HEK293T (cell line): ENCODE measurements at regions not wholly inside any gene's neighbourhood (a gene's known extent, or its start where the extent isn't known, plus 50 kb on each side); places are given as distances from the start of the nearest gene placed in this dataset.

ENCODE experiments used
- ARNT ChIP-seq: fragments of 450-650 bp; IDR thresholded peaks from 2 replicates; pipeline ENCODE4 v1.6.1; 2017; ENCODE audit warnings: mild to moderate bottlenecking
- BHLHE40 ChIP-seq: fragments of 450-650 bp; IDR thresholded peaks from 2 replicates; pipeline ENCODE4 v1.6.1; 2016; ENCODE audit warnings: mild to moderate bottlenecking, moderate library complexity, borderline replicate concordance
- FOXK2 ChIP-seq: fragments of 450-650 bp; IDR thresholded peaks from 2 replicates; pipeline ENCODE4 v1.6.1; 2016; ENCODE audit warnings: mild to moderate bottlenecking
- FOXM1 ChIP-seq: fragments of 450-650 bp; IDR thresholded peaks from 2 replicates; pipeline ENCODE4 v1.6.1; 2017; ENCODE audit warnings: mild to moderate bottlenecking, borderline replicate concordance
- HDGF ChIP-seq: fragments of 450-650 bp; IDR thresholded peaks from 2 replicates; pipeline ENCODE4 v1.6.1; 2017; ENCODE audit warnings: antibody characterized with exemption, borderline replicate concordance
- LEF1 ChIP-seq: fragments of 450-650 bp; IDR thresholded peaks from 2 replicates; pipeline ENCODE4 v1.6.1; 2017; ENCODE audit warnings: mild to moderate bottlenecking, borderline replicate concordance
- SP1 ChIP-seq: fragments of 450-650 bp; IDR thresholded peaks from 2 replicates; pipeline ENCODE4 v1.6.1; 2017
- SUZ12 ChIP-seq: fragments of 450-650 bp; IDR thresholded peaks from 2 replicates; pipeline ENCODE4 v1.6.1; 2016; ENCODE audit warnings: mild to moderate bottlenecking
- TARDBP ChIP-seq: fragments of 450-650 bp; IDR thresholded peaks from 2 replicates; pipeline ENCODE4 v1.6.1; 2016
- TF ChIP-seq, protein P1 (sequence below): fragments of 450-650 bp; IDR thresholded peaks from 2 replicates; pipeline ENCODE4 v1.6.1; 2016

DNA sequence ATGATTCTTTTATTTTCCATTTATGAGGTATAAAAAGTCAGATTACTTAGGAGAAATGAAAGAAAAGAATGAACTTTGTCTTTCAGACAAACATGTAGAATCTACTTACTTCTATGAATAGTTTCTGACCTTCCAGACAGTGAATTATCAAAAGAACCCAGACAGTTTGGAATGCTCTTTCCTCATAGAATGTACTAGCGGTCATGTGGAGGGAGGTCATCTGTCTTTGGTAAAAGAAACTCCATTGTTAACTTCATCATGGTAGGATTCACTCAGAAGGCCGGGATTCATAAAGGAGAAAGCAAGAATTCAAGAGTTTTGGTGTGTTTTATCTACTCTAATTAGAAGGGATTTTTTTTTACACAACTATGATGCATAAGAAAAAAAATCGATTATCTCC lies 144.8 kb upstream of the ZNF804B start:
- TF ChIP-seq SP1 (no peak), HDGF (no peak), SUZ12 (no peak), BHLHE40 (no peak), FOXK2 (no peak), LEF1 (no peak), TARDBP (no peak), FOXM1 (no peak), ARNT (no peak)
- TF ChIP-seq, protein P1, sequence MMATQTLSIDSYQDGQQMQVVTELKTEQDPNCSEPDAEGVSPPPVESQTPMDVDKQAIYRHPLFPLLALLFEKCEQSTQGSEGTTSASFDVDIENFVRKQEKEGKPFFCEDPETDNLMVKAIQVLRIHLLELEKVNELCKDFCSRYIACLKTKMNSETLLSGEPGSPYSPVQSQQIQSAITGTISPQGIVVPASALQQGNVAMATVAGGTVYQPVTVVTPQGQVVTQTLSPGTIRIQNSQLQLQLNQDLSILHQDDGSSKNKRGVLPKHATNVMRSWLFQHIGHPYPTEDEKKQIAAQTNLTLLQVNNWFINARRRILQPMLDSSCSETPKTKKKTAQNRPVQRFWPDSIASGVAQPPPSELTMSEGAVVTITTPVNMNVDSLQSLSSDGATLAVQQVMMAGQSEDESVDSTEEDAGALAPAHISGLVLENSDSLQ, result no peak
